22Rv1 (cell line): ENCODE measurements at regions not wholly inside any gene's neighbourhood (a gene's known extent, or its start where the extent isn't known, plus 50 kb on each side); places are given as distances from the start of the nearest gene placed in this dataset.

Source experiments
- H3K27ac ChIP-seq: fragments of 450-650 bp; 2 replicates; pipeline ENCODE4 v1.5.1; 2017
- ZFX ChIP-seq: fragments of 450-650 bp; IDR thresholded peaks from 2 replicates; pipeline ENCODE4 v1.6.1; 2017; ENCODE audit warnings: antibody characterized with exemption, borderline replicate concordance
- TF ChIP-seq, protein P1 (sequence below): fragments of 450-650 bp; IDR thresholded peaks from 2 replicates; pipeline ENCODE4 v1.5.1; 2017; ENCODE audit warnings: mild to moderate bottlenecking

- no peak for TF ChIP-seq ZFX
- TF ChIP-seq, protein P1, sequence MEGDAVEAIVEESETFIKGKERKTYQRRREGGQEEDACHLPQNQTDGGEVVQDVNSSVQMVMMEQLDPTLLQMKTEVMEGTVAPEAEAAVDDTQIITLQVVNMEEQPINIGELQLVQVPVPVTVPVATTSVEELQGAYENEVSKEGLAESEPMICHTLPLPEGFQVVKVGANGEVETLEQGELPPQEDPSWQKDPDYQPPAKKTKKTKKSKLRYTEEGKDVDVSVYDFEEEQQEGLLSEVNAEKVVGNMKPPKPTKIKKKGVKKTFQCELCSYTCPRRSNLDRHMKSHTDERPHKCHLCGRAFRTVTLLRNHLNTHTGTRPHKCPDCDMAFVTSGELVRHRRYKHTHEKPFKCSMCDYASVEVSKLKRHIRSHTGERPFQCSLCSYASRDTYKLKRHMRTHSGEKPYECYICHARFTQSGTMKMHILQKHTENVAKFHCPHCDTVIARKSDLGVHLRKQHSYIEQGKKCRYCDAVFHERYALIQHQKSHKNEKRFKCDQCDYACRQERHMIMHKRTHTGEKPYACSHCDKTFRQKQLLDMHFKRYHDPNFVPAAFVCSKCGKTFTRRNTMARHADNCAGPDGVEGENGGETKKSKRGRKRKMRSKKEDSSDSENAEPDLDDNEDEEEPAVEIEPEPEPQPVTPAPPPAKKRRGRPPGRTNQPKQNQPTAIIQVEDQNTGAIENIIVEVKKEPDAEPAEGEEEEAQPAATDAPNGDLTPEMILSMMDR, result no peak
- no peak overlapping the region for H3K27ac ChIP-seq
Observed at GRCh38 chr5:72653586-72653985, 146.4 kb upstream of the ZNF366 start.

DNA sequence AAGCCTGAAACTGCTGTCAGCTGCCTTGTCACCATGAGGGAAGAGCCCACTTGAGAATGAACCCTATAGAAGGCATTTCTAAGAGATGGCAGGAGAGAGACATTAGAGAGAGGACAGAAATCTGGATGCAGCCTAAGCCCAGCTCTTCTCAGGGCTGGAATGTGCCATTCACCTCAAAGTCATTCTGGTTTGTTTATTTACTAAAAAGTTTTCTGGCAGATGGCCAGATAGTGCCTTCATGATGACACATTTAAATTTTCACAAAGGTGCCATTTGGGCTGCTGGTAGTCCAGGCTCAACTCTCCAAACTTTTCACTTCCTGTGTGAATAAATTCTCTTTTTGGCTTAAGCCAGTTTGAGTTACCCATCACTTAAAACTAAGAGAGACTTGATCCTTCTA is 144.6 kb upstream of the ZNF366 start:
- TF ChIP-seq, protein P1, result no peak
- no peak overlapping the region for H3K27ac ChIP-seq

DNA sequence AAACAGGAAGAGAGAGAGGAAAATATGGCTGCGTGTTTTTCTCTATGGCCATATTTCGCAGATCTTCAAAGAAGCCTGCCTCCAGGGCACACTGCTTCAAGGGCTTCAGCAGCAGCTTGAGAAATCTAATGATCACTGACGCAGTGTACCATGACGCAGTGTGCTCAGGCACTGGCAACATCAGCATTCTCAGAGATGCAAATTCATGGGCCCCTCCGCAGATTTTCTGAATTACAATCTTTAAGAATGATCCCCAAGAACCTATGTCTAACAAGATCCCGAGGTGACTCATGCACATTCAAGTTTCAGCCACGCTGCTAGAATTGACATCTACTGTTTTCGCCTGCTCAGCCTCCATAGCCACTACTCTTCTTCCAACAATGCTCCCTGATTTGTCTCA is 143.9 kb upstream of the ZNF366 start:
- no peak for TF ChIP-seq ZFX
- TF ChIP-seq, protein P1, result no peak
- H3K27ac ChIP-seq, result no peak overlapping the region

DNA sequence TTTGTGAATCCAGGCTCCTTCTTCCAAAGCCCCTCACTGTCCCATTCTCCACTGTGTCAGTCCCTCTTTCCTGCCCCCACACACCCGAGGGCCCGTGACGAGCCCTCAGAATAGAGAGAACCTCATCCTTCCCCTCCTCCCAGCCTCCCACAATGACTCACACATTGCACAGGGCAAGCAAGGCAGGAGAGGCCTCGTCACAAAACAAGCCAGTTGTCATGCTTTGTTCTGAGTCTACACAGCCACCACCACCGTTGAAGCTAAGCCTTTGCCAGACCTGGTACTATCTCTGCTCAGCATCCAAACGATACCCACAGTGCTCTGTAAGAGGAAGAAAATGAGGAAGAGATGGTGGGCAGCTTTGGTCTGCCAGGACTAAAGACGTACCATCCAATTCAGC is 142.2 kb upstream of the ZNF366 start:
- no peak for TF ChIP-seq ZFX
- TF ChIP-seq, protein P1, result no peak

DNA sequence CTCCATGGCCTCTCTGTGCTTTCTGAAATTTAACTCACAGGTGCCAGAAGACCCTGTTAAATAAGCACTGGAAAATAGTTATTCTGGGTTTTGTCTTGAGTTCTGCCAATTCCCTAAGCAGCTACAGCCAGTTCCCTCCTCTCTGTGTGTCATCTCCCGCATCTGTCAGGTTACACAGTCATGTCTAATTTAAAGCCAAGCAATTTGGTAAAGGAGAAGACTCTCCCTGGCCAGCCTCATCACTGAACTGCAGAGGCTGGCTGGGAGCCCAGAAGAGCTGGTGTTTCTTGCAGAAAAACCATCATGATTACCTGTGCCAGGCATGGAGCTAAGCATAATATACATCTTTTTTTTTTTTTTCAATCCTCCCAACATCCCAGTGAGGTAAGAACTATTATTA is 141.3 kb upstream of the ZNF366 start:
- H3K27ac ChIP-seq, result no peak overlapping the region
- no peak for TF ChIP-seq ZFX
- TF ChIP-seq, protein P1, result no peak

More for the DNA sequence above, 142.2 kb upstream of the ZNF366 start:
- H3K27ac ChIP-seq, result no peak overlapping the region

DNA sequence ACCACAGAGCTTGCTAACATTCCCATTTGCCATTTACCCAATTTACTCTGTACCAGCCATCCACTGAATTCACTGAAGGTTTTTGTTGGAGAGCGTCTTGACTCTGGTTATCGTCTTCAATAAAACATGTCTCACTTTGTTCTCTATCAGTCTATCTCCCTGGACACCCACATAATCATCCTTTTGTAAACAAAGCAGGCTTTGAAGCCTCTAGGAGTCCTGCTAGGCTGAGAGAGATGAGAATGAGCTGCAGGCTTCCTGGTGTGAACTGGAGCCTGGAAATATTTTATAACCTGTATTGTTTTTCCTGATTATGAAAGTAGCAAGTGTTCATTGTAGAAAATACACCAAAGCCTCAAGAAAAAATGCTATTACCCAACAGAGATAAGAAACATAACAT is 140.6 kb upstream of the ZNF366 start:
- TF ChIP-seq, protein P1, result no peak

DNA sequence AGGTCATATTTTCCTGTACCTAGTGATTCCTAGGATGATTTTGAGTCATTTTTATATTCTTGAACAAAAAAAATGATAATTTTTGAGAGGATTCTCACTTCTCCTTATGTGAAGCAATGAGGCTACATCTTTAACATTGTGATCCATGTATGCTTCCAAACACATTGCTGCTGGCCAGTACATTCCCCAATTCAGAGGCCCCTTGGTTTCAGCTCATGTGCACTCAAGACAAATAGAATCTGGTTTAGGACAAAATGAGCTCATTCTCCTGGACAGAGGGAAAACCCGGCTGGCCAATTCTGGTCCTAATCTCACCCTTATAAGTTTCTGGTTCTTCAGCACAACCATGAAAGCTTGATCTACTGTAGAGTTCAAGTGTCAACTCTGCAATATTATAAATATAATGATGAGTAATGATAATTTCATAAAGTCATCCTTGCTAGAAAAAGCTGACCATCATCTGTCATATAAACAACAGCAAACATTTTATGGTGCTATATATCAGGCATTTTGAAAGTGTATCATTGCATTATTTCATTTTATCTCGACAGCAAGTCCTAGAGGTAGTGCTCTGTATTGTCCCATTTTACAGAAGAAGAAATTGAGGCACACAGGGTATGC is 139.1 kb upstream of the ZNF366 start:
- H3K27ac ChIP-seq, result no peak overlapping the region
- TF ChIP-seq ZFX, result no peak

More for the DNA sequence above, 140.6 kb upstream of the ZNF366 start:
- H3K27ac ChIP-seq, result no peak overlapping the region
